K562 (cell line): ENCODE measurements at regions not wholly inside any gene's neighbourhood (a gene's known extent, or its start where the extent isn't known, plus 50 kb on each side); places are given as distances from the start of the nearest gene placed in this dataset.
A peak's percentile ranks its signal among the peaks of the same experiment; 100 is the strongest.

ENCODE experiments used
- BRCA1 ChIP-seq, 2 experiments: fragments of 450-650 bp in 1 of 2; sonication (generic) in 1 of 2; formaldehyde crosslinking in 1 of 2; IDR thresholded peaks; 2 replicates each; pipeline versions ENCODE4 v1.5.0 to v1.6.1; 2017 to 2020; ENCODE audit warnings: mild to moderate bottlenecking in 1 of 2, missing genetic modification reagents in 1 of 2
- BRD9 ChIP-seq: fragments of 450-650 bp; IDR thresholded peaks from 2 replicates; pipeline ENCODE4 v1.6.1; 2018; ENCODE audit warnings: low read depth; ENCODE audit not compliant: partially characterized antibody
- CC2D1A ChIP-seq: fragments of 450-650 bp; IDR thresholded peaks from 2 replicates; pipeline ENCODE4 v1.6.1; 2017; ENCODE audit warnings: mild to moderate bottlenecking
- CCNT2 ChIP-seq: IDR thresholded peaks from 2 replicates; pipeline ENCODE4 v1.6.1; 2011; ENCODE audit warnings: borderline replicate concordance, low read depth, mild to moderate bottlenecking, moderate library complexity, mixed read lengths, low read length; ENCODE audit not compliant: insufficient read length; ENCODE audit errors: extremely low read depth
- CXXC5 ChIP-seq: fragments of 250-450 bp; sonication (Bioruptor Pico); IDR thresholded peaks from 2 replicates; pipeline ENCODE4 v1.8.0; 2022; ENCODE audit warnings: inconsistent platforms, mild to moderate bottlenecking, moderate library complexity
- FOS ChIP-seq: IDR thresholded peaks from 3 replicates; pipeline ENCODE4 v1.6.1; 2011; ENCODE audit not compliant: insufficient read length; ENCODE audit errors: extremely low read depth
- HMG20B ChIP-seq: fragments of 250-450 bp; sonication (Bioruptor Pico); IDR thresholded peaks from 2 replicates; pipeline ENCODE4 v1.5.0; 2021; ENCODE audit warnings: mild to moderate bottlenecking
- KDM1A ChIP-seq, 2 experiments: fragments of 450-650 bp; IDR thresholded peaks; 2 replicates each; pipeline ENCODE4 v1.6.1; 2016; ENCODE audit warnings: mild to moderate bottlenecking in 2 of 2
- MTA3 ChIP-seq: fragments of 450-650 bp; formaldehyde crosslinking; IDR thresholded peaks from 2 replicates; pipeline ENCODE4 v1.6.1; 2017; ENCODE audit warnings: mild to moderate bottlenecking, borderline replicate concordance
- PHF20 ChIP-seq: fragments of 450-650 bp; IDR thresholded peaks from 2 replicates; pipeline ENCODE4 v1.6.1; 2018; ENCODE audit not compliant: partially characterized antibody
- RHOXF2B ChIP-seq: fragments of 250-450 bp; sonication (Bioruptor Pico); conservative IDR thresholded peaks from 2 replicates; pipeline ENCODE4 v1.5.1; 2021
- SPI1 ChIP-seq: IDR thresholded peaks from 2 replicates; pipeline ENCODE4 v1.6.1; 2011; ENCODE audit warnings: low read depth, low read length, control low read depth, borderline replicate concordance
- TAF9B ChIP-seq: fragments of 450-650 bp; IDR thresholded peaks from 2 replicates; pipeline ENCODE4 v1.6.1; 2018; ENCODE audit warnings: mild to moderate bottlenecking; ENCODE audit not compliant: partially characterized antibody
- TFAM ChIP-seq: fragments of 250-450 bp; sonication (Bioruptor Pico); conservative IDR thresholded peaks from 2 replicates; pipeline ENCODE4 v1.5.0; 2021; ENCODE audit warnings: mild to moderate bottlenecking, moderate library complexity
- ZBTB7A ChIP-seq: IDR thresholded peaks from 2 replicates; pipeline ENCODE4 v1.6.1; 2011; ENCODE audit warnings: low read depth, mild to moderate bottlenecking, low read length, moderate library complexity, borderline replicate concordance; ENCODE audit not compliant: control insufficient read depth
- ZEB2 ChIP-seq: fragments of 450-650 bp; IDR thresholded peaks from 2 replicates; pipeline ENCODE4 v1.6.1; 2016
- ZNF3 ChIP-seq: fragments of 250-450 bp; sonication (Bioruptor Pico); IDR thresholded peaks from 2 replicates; pipeline ENCODE4 v1.5.0; 2021; ENCODE audit warnings: mild to moderate bottlenecking, moderate library complexity
- ZNF586 ChIP-seq: fragments of 450-650 bp; formaldehyde crosslinking; conservative IDR thresholded peaks from 2 replicates; pipeline ENCODE4 v1.4.0; 2020; ENCODE audit warnings: mild to moderate bottlenecking, moderate library complexity
- TF ChIP-seq, protein P1 (sequence below): fragments of 450-650 bp; IDR thresholded peaks from one replicate; pipeline ENCODE4 v1.6.1; 2018; ENCODE audit warnings: mild to moderate bottlenecking, moderate library complexity; ENCODE audit not compliant: partially characterized antibody
- TF ChIP-seq, protein P2 (sequence below): fragments of 250-450 bp; sonication (Bioruptor Pico); IDR thresholded peaks from 2 replicates; pipeline ENCODE4 v1.8.0; 2022; ENCODE audit warnings: inconsistent platforms
- TF ChIP-seq, protein P3 (sequence below): fragments of 250-450 bp; sonication (Bioruptor Pico); IDR thresholded peaks from 2 replicates; pipeline ENCODE4 v1.9.0; 2021; ENCODE audit warnings: mild to moderate bottlenecking, inconsistent platforms

DNA sequence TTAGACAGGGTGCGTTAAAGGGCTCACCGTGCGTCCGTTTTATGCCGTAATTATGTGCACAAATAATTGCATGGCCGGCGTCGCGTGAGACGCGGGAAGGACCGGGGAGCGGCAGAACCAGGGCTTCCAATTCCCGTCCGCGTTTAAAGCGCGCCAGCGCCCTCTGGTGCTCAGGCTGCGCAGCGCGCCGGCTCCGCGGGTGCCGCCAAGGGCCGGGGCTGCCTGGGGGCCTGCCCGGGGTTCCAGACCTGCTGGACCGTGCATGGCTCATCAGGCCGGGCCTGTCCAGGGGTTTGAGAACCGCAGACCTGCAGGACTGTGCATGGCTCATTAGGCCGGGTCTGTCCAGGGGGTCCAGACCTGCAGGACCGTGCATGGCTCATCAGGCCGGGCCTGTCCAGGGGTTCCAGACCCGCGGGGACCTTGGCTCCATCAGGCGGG, 369.0 kb downstream of the THBS2 start (continued):
- TF ChIP-seq KDM1A (IDR thresholded peaks at IDR 0.05): no peak
- TF ChIP-seq ZEB2: no peak
- TF ChIP-seq CCNT2: no peak
- no peak for TF ChIP-seq ZNF3
- no peak for TF ChIP-seq SPI1
- TF ChIP-seq RHOXF2B (CRISPR knock-in tag): no peak
- TF ChIP-seq MTA3: no peak
- TF ChIP-seq, protein P1, sequence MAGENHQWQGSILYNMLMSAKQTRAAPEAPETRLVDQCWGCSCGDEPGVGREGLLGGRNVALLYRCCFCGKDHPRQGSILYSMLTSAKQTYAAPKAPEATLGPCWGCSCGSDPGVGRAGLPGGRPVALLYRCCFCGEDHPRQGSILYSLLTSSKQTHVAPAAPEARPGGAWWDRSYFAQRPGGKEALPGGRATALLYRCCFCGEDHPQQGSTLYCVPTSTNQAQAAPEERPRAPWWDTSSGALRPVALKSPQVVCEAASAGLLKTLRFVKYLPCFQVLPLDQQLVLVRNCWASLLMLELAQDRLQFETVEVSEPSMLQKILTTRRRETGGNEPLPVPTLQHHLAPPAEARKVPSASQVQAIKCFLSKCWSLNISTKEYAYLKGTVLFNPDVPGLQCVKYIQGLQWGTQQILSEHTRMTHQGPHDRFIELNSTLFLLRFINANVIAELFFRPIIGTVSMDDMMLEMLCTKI: no peak
- TF ChIP-seq HMG20B (CRISPR knock-in tag): no peak
- no peak for TF ChIP-seq PHF20
- TF ChIP-seq, protein P2, sequence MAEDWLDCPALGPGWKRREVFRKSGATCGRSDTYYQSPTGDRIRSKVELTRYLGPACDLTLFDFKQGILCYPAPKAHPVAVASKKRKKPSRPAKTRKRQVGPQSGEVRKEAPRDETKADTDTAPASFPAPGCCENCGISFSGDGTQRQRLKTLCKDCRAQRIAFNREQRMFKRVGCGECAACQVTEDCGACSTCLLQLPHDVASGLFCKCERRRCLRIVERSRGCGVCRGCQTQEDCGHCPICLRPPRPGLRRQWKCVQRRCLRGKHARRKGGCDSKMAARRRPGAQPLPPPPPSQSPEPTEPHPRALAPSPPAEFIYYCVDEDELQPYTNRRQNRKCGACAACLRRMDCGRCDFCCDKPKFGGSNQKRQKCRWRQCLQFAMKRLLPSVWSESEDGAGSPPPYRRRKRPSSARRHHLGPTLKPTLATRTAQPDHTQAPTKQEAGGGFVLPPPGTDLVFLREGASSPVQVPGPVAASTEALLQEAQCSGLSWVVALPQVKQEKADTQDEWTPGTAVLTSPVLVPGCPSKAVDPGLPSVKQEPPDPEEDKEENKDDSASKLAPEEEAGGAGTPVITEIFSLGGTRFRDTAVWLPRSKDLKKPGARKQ (CRISPR knock-in tag): peak; percentile 94; the same call in 1 of the 2 replicates
- TF ChIP-seq, protein P3, sequence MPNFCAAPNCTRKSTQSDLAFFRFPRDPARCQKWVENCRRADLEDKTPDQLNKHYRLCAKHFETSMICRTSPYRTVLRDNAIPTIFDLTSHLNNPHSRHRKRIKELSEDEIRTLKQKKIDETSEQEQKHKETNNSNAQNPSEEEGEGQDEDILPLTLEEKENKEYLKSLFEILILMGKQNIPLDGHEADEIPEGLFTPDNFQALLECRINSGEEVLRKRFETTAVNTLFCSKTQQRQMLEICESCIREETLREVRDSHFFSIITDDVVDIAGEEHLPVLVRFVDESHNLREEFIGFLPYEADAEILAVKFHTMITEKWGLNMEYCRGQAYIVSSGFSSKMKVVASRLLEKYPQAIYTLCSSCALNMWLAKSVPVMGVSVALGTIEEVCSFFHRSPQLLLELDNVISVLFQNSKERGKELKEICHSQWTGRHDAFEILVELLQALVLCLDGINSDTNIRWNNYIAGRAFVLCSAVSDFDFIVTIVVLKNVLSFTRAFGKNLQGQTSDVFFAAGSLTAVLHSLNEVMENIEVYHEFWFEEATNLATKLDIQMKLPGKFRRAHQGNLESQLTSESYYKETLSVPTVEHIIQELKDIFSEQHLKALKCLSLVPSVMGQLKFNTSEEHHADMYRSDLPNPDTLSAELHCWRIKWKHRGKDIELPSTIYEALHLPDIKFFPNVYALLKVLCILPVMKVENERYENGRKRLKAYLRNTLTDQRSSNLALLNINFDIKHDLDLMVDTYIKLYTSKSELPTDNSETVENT (CRISPR knock-in tag): no peak
- TF ChIP-seq ZBTB7A: peak; percentile 16; the same call in 1 of the 2 replicates
- no peak for TF ChIP-seq FOS
- no peak for TF ChIP-seq BRD9
- TF ChIP-seq CC2D1A: 0 out of 2 replicates have a peak, but pooled peaks have one; percentile 24
- TF ChIP-seq TFAM: no peak
- no peak for TF ChIP-seq TAF9B
- TF ChIP-seq CXXC5: peak; percentile 50
- no peak for TF ChIP-seq BRCA1 (IDR thresholded peaks at IDR 0.05)
- no peak for TF ChIP-seq BRCA1 (CRISPR knock-in tag; IDR thresholded peaks at IDR 0.05)
- no peak for TF ChIP-seq ZNF586 (CRISPR knock-in tag)
